GM19372 (cell line): ENCODE measurements at regions not wholly inside any gene's neighbourhood (a gene's known extent, or its start where the extent isn't known, plus 50 kb on each side); places are given as distances from the start of the nearest gene placed in this dataset.
"Not testable (repeated sequence)": the region's sequence is repeated elsewhere in the genome, so short reads cannot be mapped to it uniquely, and the experiment has no call there.

Experiments used
- ATAC-seq: cut with Tn5 transposase; IDR thresholded peaks from one replicate; pipeline ENCODE4 v1.9.1; 2021; ENCODE audit warnings: mild to moderate bottlenecking, low read depth, moderate library complexity; ENCODE audit not compliant: unreplicated experiment

DNA sequence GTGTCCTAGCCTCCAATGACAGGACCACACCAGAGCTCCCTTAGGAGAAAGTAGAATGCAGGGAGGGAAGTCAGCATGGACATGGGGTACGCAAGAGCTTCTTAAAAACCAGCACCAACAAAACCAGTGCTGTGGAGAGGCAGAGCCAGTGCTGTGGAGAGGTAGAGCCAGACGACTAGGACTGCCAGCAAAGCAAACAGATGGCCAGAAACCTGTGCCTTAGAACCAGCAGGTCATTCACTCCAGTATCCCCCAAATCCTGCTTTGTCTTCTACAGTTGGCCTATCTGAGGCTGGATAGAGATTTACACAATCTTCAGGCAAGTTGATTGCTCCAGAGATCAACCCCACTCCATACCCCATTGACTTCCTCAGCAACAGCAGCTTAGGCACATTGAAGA, 459.9 kb upstream of the CAMK1G start:
- ATAC-seq, result no peak

DNA sequence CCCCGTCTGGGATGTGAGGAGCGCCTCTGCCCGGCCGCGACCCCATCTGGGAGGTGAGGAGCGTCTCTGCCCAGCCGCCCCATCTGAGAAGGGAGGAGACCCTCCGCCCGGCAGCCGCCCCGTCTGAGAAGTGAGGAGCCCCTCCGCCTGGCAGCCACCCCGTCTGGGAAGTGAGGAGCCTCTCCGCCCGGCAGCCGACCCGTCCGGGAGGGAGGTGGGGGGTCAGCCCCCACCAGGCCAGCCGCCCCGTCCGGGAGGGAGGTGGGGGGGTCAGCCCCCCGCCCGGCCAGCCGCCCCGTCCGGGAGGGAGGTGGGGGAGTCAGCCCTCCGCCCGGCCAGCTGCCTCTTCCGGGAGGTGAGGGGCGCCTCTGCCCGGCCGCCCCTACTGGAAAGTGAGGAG, 454.4 kb upstream of the CAMK1G start:
- not testable (repeated sequence) for ATAC-seq

DNA sequence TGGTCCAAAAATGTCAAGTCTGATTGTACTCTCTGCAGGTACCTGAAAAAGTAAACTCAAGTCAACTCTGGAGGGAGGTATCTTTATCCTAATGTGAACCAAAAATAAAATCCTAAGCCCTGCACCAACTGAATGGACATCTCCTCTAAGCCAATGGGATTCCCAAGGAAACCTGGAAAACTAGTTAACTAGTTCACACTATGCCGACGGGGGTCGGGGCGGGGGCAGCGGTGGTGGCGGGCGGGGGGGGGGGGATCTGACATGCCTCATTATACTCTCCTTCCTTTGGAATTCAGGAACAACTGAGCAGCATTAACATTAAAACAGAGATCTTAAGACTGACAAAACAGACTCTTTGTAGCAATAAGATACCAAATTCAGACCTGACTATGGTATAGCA, 452.6 kb upstream of the CAMK1G start:
- no peak for ATAC-seq

DNA sequence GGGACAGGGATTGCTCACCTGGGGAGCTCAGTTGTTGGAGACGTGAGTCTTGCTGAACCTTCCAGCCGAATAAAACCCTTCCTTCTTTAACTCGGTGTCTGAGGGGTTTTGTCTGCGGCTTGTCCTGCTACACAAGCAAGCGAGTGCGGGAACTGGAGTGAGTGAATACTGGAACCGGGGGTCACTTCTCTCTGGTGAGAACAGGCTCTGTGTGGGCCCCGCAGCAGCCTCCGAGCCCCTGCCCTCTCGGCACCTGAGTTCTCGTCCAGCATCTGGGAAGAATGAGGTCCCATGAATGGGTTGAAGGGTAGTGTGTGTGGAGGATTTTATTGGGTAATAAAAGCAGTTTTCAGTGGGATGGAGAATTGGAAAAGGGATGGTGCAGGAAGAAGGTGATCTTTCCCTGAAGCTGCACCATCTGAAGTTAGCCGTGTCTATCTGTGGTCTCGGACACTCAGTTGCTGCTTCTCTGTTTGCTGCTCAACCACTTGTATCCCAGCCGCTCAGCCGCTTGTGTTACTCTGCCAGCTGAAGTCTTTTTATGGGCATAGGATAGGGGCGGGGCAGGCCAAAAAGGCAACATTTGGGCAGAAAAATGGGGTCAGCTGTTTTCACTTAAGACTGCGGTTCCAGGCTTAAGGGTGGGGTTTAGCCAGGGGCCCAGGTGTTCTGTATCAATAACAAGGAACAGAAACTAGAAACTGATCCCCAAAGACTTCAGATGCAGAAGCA, 450.6 kb upstream of the CAMK1G start:
- no peak for ATAC-seq

- no peak for ATAC-seq
Observed at GRCh38 chr1:209134001-209134400, 449.5 kb upstream of the CAMK1G start.

GRCh38 chr1:209143916-209144315, 439.6 kb upstream of the CAMK1G start:
- ATAC-seq, result no peak

- ATAC-seq, result no peak
Observed at GRCh38 chr1:209150114-209150513, 433.4 kb upstream of the CAMK1G start.

GRCh38 chr1:209153411-209153810, 430.1 kb upstream of the CAMK1G start:
- ATAC-seq, result no peak

DNA sequence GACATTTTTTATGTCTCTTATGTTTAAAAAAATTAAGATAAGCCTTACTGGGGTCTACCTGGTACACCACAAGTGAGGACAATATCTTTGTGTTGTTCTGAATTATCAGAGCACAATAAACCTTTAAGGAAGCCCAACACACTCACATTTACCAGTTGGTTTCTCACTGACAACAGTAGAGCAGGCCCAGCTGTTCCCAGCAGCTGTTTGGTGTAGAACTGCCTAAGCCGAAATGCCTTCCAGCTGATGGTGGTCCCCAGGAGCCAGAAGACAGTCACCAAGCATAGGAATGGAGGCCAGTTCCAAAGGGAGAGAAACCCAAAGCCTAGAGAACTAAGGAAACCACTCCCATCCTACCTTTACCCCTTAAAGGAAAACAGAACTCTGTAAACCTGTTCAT, 428.6 kb upstream of the CAMK1G start:
- ATAC-seq, result no peak

DNA sequence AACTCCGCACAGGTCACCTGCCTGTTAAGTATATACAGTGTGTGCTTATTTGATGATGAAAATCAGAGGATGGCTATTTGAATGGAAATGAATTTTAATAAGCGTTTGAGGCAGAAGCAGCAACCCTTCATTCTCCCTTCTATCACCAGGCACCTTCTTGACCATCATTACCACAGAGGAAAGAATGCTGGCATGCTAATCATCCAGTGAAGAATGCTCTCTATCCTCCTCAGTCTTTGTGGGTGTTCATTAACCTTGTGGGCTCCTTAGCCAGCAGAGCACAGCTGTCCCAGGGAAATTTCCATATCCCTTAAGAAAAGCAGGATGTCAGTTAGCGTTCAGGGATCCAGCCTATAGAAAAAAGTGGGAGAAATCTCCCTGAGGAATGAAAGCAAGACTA, 428.0 kb upstream of the CAMK1G start:
- no peak for ATAC-seq

DNA sequence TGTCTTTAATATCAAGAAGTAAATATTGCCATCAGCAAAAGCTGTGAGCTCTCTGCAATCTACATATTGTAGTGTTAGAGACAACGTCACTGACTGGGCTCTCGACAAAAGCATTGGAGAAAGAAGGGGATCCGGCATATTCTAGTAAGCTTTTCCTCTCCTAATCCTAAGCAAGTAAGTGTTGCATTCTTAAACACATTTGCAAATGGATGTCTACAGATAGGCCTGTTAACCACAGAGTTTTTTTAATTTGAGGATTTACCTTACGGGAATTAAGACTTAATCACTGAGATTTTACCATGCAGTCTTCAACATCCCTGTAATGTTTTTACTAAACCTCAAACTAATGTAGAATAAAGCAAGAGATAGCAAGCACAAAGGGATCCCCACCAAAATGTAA, 426.5 kb upstream of the CAMK1G start:
- no peak for ATAC-seq

DNA sequence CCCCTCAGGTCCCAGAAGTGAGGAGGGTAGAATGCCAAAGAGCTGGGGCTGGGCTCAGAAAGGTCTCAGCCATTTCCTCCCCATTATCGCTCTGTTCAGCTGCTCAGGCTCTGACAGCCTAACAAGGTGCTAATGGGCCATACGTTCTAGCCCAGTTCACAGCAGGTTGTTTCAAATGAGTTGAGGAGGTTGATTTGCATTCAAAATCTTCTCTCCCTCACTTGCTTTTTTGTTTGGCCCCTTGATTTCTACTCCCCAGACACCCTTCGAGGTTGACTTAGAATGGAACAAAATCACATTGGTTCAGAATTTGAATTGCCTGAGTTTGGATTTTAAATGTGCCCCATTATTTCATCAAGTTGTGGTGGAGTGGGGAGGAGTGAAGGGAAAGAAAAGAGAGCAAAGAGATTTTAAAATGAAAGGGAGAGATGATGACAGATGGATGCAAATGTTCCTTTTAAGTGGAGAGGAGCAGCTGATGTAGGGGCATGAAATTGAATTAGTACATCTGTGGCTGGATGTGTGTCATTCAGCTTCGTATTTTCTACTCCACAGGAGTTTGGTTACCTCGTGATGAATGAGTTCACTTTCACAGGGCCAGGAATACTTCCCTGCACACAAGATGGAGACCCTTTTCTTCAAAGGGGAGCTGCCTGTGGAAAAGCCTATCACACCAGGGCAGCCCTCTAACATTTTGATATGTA, 425.8 kb upstream of the CAMK1G start:
- ATAC-seq, result no peak

DNA sequence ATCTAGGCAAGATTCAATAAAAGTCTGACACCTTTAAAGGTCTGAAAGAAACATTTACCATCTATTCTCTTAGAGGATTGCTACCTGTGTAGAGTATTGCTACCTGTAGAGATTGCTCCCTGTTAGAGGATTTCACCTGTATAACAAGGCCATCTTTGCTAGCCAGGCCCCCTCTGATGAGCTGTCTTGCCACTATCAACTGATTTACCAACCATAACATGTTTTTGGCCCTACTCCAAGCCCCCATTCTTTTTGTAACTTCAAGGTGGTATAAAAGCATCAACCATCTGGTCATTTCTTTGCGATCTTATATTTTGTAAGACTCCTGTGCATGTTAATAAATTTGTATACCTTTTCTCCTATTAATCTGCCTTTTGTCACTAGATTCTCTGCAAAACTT, 424.7 kb upstream of the CAMK1G start:
- no peak for ATAC-seq

DNA sequence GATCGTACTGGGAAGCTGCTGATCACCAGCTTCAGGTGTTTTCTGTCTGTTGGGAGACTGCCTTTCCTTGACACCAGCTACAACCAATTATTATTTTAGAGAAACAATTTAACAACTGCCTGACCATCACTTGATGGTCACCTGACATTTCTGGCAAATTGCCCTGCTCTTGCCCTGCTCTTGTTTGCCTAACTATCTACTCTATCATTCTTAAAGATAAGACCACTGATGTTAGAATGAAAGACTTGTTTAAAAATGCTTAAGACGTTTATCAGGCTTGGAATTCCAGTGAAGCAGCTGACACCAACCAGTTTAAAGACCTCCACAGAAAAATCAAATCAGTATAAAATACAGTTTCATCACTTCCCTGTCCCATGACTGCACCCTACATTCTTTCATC, 423.3 kb upstream of the CAMK1G start:
- ATAC-seq, result no peak

DNA sequence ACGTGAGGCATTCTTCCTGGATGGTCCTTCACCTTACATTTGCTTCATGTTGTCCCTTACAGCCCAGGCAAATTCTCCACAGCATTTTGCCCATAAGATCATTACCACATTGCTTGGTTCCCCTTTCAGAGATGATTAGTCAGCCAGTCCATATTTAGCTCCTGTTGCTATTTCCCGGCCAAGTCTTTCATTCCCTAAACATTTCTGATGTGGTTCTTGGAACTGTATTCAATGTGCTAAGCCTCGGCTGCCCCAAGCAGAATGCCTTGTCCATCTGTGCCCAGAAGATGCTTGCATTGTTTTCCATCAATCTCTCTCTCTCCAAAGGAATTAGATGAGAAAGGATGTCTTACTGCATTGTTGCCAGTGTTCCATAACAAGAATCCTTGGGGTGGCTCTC, 420.9 kb upstream of the CAMK1G start:
- ATAC-seq, result no peak

GRCh38 chr1:209168204-209168603, 415.3 kb upstream of the CAMK1G start:
- no peak for ATAC-seq

DNA sequence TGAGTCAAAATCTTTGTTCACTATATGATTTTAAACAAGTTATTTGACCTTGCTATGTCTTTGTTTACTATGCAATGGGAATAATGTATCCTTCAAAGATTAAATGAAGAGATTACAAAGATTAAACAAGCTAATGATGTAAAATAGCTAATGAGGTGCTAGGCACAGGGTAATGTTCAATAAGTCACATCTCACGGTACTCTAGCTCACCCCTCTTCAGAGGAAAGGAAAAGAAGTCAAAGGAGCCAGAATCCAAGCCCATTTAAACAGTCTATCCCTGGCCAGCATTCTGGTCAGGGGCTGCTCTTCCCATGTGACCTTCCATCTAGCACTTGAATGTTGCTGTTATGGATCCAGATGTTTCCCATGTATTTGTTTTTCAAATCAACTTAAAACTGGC, 412.4 kb upstream of the CAMK1G start:
- ATAC-seq, result no peak

GRCh38 chr1:209172286-209172685, 411.2 kb upstream of the CAMK1G start:
- ATAC-seq, result no peak

GRCh38 chr1:209172792-209173542, 410.5 kb upstream of the CAMK1G start:
- not testable (repeated sequence) for ATAC-seq

- not testable (repeated sequence) for ATAC-seq
Observed at GRCh38 chr1:209173796-209174195, 409.7 kb upstream of the CAMK1G start.

GRCh38 chr1:209176866-209177430, 406.6 kb upstream of the CAMK1G start:
- no peak for ATAC-seq
